Smooth muscle cell (in vitro differentiated cells): ENCODE measurements at regions not wholly inside any gene's neighbourhood (a gene's known extent, or its start where the extent isn't known, plus 50 kb on each side); places are given as distances from the start of the nearest gene placed in this dataset.
A peak's percentile ranks its signal among the peaks of the same experiment; 100 is the strongest.

Experiments used
- DNase-seq: peaks from one replicate; lab custom pipeline; 2025; ENCODE audit not compliant: unreplicated experiment; lab: John Stamatoyannopoulos, UW
- H2AFZ ChIP-seq: fragments of 200-600 bp; sonication (generic); 2 replicates; pipeline ENCODE4 v1.6.0; 2016; ENCODE audit warnings: antibody characterized with exemption, low read depth, mild to moderate bottlenecking
- H3F3A ChIP-seq: fragments of 200-600 bp; sonication (generic); 2 replicates; pipeline ENCODE4 v1.6.0; 2017; ENCODE audit warnings: antibody characterized with exemption, low read depth
- H3K27ac ChIP-seq: fragments of 200-600 bp; sonication (generic); 2 replicates; pipeline ENCODE4 v1.5.1; 2016; ENCODE audit warnings: low read depth, mild to moderate bottlenecking
- H3K27me3 ChIP-seq: fragments of 200-600 bp; sonication (generic); 2 replicates; pipeline ENCODE4 v1.6.1; 2016; ENCODE audit warnings: low read depth, mild to moderate bottlenecking
- H3K36me3 ChIP-seq: fragments of 200-600 bp; sonication (generic); 2 replicates; pipeline ENCODE4 v1.5.1; 2016; ENCODE audit warnings: low read depth
- H3K4me1 ChIP-seq: fragments of 200-600 bp; sonication (generic); 2 replicates; pipeline ENCODE4 v1.5.1; 2016; ENCODE audit warnings: low read depth
- H3K4me2 ChIP-seq: fragments of 200-600 bp; sonication (generic); 2 replicates; pipeline ENCODE4 v1.6.0; 2016; ENCODE audit warnings: mild to moderate bottlenecking
- H3K4me3 ChIP-seq: fragments of 200-600 bp; sonication (generic); 2 replicates; pipeline ENCODE4 v1.5.1; 2016; ENCODE audit warnings: mild to moderate bottlenecking
- H3K79me2 ChIP-seq: fragments of 200-600 bp; sonication (generic); 2 replicates; pipeline ENCODE4 v1.6.0; 2016; ENCODE audit warnings: low read depth, mild to moderate bottlenecking
- H3K9ac ChIP-seq: fragments of 200-600 bp; sonication (generic); 2 replicates; pipeline ENCODE4 v1.6.0; 2016; ENCODE audit warnings: low read depth
- H3K9me3 ChIP-seq: fragments of 200-600 bp; sonication (generic); replicated peaks from 2 replicates; pipeline ENCODE4 v1.5.1; 2016; ENCODE audit warnings: low read depth
- H4K20me1 ChIP-seq: fragments of 200-600 bp; sonication (generic); 2 replicates; pipeline ENCODE4 v1.6.0; 2016; ENCODE audit warnings: low read depth
- WGBS: methylation state at CpG from one replicate; pipeline ENCODE4 v1.1.7; 2016; ENCODE audit warnings: low lambda C conversion rate; 5-methylcytosine and 5-hydroxymethylcytosine counted together
- TF ChIP-seq, protein P1 (sequence below): fragments of 200-600 bp; sonication (generic); IDR thresholded peaks from 2 replicates; pipeline ENCODE4 v1.5.1; 2017; ENCODE audit warnings: borderline replicate concordance, mild to moderate bottlenecking, antibody characterized with exemption; ENCODE audit not compliant: insufficient read depth, poor library complexity, severe bottlenecking

DNA sequence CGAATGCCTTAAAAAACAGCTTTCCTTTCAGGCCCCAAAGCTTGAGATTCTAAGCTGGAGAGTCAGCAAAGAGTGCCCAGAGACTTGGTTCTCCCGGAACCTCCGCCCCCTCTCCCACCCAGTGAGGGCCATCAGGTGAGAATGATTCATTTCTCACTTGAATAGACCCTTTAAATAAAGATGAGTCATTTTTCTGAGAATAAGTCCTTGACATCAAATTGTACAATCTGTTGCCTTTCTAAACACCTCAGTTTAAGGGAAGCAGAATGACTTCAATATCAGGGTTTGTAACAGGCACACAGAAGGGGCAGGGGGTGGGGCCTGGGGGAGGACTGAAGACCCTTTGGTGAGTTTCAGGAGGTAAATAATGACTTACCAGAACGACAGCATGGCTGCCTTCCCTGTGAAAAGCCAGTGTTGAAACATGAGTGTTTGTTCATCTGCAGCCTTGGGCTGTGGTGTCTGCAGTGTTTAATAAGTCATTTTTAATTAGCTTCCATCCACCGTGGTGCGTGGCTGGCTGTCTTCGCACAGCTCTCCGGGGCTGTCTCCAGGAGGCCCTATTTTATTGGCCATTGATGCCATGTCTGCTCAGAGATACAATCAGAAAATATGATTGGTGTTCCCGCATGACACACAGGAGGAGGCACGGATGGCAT is 134.9 kb upstream of the ZNF236 start:
- no peaks in the 10 kb centered on the region for H3F3A ChIP-seq
- H4K20me1 ChIP-seq: no peaks in the 10 kb centered on the region
- H3K9ac ChIP-seq: no peak overlapping the region
- H3K27ac ChIP-seq: peak overlapping the region; percentile 30
- DNase-seq: no peak
- H3K4me3 ChIP-seq: no peak overlapping the region
- H3K4me2 ChIP-seq: no peak overlapping the region
- peaks cover 3% of the 10 kb centered on the region for H3K4me1 ChIP-seq
- H2AFZ ChIP-seq: peak overlapping the region; percentile 68
- H3K79me2 ChIP-seq: no peaks in the 10 kb centered on the region
- H3K27me3 ChIP-seq: no peaks in the 10 kb centered on the region
- no peaks in the 10 kb centered on the region for H3K9me3 ChIP-seq
- 51% methylated on average over 10 of the region's 10 CpGs for WGBS
- TF ChIP-seq, protein P1, sequence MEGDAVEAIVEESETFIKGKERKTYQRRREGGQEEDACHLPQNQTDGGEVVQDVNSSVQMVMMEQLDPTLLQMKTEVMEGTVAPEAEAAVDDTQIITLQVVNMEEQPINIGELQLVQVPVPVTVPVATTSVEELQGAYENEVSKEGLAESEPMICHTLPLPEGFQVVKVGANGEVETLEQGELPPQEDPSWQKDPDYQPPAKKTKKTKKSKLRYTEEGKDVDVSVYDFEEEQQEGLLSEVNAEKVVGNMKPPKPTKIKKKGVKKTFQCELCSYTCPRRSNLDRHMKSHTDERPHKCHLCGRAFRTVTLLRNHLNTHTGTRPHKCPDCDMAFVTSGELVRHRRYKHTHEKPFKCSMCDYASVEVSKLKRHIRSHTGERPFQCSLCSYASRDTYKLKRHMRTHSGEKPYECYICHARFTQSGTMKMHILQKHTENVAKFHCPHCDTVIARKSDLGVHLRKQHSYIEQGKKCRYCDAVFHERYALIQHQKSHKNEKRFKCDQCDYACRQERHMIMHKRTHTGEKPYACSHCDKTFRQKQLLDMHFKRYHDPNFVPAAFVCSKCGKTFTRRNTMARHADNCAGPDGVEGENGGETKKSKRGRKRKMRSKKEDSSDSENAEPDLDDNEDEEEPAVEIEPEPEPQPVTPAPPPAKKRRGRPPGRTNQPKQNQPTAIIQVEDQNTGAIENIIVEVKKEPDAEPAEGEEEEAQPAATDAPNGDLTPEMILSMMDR: no peak
- no peaks in the 10 kb centered on the region for H3K36me3 ChIP-seq

DNA sequence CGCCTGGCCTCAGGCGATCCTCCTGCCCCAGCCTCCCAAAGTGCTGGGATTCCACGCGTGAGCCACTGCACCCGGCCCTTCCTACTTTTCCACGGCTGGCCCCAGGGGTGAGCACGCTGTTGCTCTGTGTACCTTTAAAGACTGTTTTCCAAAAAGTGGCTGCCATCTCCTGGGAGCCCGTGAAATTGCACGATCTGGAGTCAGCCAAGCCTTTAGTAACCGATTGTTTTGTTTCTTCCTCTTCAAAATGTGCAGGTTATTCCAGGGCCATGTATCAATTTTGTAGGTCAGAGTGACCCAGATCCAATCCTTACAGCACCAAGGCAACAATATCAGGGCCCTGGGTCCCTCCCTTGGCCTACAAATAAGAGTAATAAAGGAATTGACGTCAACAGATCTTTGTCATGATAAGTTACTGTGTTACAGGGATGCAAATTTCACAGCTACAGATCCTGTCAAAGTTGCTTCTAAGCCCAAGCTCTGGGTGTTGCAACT is 135.6 kb upstream of the ZNF236 start:
- H3K9ac ChIP-seq: no peak overlapping the region
- no peaks in the 10 kb centered on the region for H3K9me3 ChIP-seq
- H3K27ac ChIP-seq: peak overlapping the region; percentile 30
- H3K27me3 ChIP-seq: no peaks in the 10 kb centered on the region
- H3K36me3 ChIP-seq: no peaks in the 10 kb centered on the region
- H3K4me2 ChIP-seq: no peak overlapping the region
- no peaks in the 10 kb centered on the region for H3F3A ChIP-seq
- H3K4me1 ChIP-seq: peaks cover 3% of the 10 kb centered on the region
- DNase-seq: no peak
- WGBS: 16% methylated on average over 11 of the region's 11 CpGs
- TF ChIP-seq, protein P1: peak; percentile 65
- no peaks in the 10 kb centered on the region for H3K79me2 ChIP-seq
- H2AFZ ChIP-seq: peak overlapping the region; percentile 68
- no peak overlapping the region for H3K4me3 ChIP-seq
- H4K20me1 ChIP-seq: no peaks in the 10 kb centered on the region

DNA sequence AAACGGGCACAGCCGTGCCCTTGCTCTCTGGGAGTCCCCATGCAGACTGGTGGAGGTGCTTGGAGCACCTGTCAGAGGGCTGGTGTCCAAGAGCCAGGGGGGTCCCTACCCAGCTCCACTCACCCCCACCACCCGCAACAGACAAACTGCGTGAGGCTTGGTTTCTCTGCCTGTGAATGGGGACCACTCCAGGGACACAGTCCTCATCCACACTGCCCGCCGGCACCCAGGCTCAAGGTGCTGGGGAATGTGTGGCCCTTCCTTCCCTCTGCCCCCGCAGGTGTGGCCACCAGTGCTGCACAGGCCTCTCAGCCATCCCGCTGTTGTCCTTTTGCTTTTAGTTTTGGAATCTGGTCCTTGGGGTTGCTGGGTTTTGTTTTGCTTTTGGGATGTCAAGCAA is 136.5 kb upstream of the ZNF236 start:
- TF ChIP-seq, protein P1: no peak
- H3F3A ChIP-seq: no peaks in the 10 kb centered on the region
- no peaks in the 10 kb centered on the region for H3K9me3 ChIP-seq
- H3K4me2 ChIP-seq: no peak overlapping the region
- DNase-seq: no peak
- no peak overlapping the region for H3K9ac ChIP-seq
- no peak overlapping the region for H2AFZ ChIP-seq
- H3K27ac ChIP-seq: no peak overlapping the region
- H4K20me1 ChIP-seq: no peaks in the 10 kb centered on the region
- H3K36me3 ChIP-seq: no peaks in the 10 kb centered on the region
- H3K27me3 ChIP-seq: no peaks in the 10 kb centered on the region
- no peak overlapping the region for H3K4me3 ChIP-seq
- H3K79me2 ChIP-seq: no peaks in the 10 kb centered on the region
- 95% methylated on average over 8 of the region's 8 CpGs for WGBS
- peaks cover 3% of the 10 kb centered on the region for H3K4me1 ChIP-seq

DNA sequence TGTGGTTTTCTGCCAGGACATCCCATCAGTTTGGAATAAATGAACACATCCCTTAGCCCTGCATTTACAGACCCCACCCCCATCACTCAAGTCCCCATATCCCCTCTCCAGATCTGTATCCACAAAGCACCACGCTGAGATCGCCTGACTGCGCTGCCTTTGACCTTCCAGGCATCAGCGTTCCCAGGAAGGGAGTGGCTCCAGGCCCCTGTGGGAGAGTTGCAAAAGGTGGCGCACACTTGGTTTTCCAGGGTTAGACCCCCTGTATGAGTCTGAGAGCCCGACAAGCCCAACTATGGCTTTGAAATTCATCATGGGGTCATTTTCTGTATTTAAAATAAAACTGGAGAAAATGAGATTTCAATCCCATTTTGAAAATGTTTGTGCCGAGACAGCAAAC is 137.0 kb upstream of the ZNF236 start:
- no peaks in the 10 kb centered on the region for H3K27me3 ChIP-seq
- WGBS: 80% methylated on average over 7 of the region's 7 CpGs
- no peaks in the 10 kb centered on the region for H3K36me3 ChIP-seq
- no peak overlapping the region for H3K4me3 ChIP-seq
- H2AFZ ChIP-seq: no peak overlapping the region
- TF ChIP-seq, protein P1: no peak
- H3K4me2 ChIP-seq: no peak overlapping the region
- H3K9ac ChIP-seq: no peak overlapping the region
- no peaks in the 10 kb centered on the region for H4K20me1 ChIP-seq
- no peak for DNase-seq
- no peaks in the 10 kb centered on the region for H3K9me3 ChIP-seq
- no peaks in the 10 kb centered on the region for H3K79me2 ChIP-seq
- H3F3A ChIP-seq: no peaks in the 10 kb centered on the region
- H3K27ac ChIP-seq: no peak overlapping the region
- H3K4me1 ChIP-seq: peaks cover 3% of the 10 kb centered on the region
